Right lobe of liver (tissue), 6 donors: ENCODE measurements at regions not wholly inside any gene's neighbourhood (a gene's known extent, or its start where the extent isn't known, plus 50 kb on each side); places are given as distances from the start of the nearest gene placed in this dataset.
A peak's percentile ranks its signal among the peaks of the same experiment; 100 is the strongest.

Source experiments
- ATAC-seq, 4 donors: fragments of 200-7000 bp; cut with Tn5 transposase; one replicate each; pipeline ENCODE4 v1.9.1; 2020; ENCODE audit warnings: mild to moderate bottlenecking in 4 of 4, moderate library complexity in 4 of 4
- DNase-seq, 3 donors: peaks; one replicate each; pipeline ENCODE4 v3.0.0-alpha.2; 2020
- H3K27ac ChIP-seq, 3 donors: fragments of 200-600 bp; one replicate each; pipeline ENCODE4 v1.8.0; 2022
- H3K27me3 ChIP-seq, 2 donors: fragments of 200-600 bp; one replicate each; pipeline ENCODE4 v1.8.0; 2022
- H3K36me3 ChIP-seq, 4 donors: fragments of 200-600 bp; sonication (generic) in 1 of 4; one replicate each; pipeline versions ENCODE4 v1.5.1 to v1.8.0; 2017 to 2022; ENCODE audit warnings: control low read depth in 1 of 4
- H3K4me1 ChIP-seq, 4 donors: fragments of 200-600 bp; sonication (generic) in 1 of 4; one replicate each; pipeline versions ENCODE4 v1.5.1 to v1.8.0; 2017 to 2022; ENCODE audit warnings: control low read depth in 1 of 4
- H3K4me3 ChIP-seq, 3 donors: fragments of 200-600 bp; one replicate each; pipeline ENCODE4 v1.8.0; 2022
- H3K9me3 ChIP-seq, 4 donors: fragments of 200-600 bp; sonication (generic) in 1 of 4; one replicate each; pipeline versions ENCODE4 v1.5.1 to v1.8.0; 2017 to 2022; ENCODE audit warnings: control low read depth in 1 of 4
- CTCF ChIP-seq, 4 donors: fragments of 200-600 bp in 3 of 4; fragments of 450-650 bp in 1 of 4; IDR thresholded peaks; one replicate each; pipeline versions ENCODE4 v1.5.1 to v1.8.0; 2016 to 2022; ENCODE audit warnings: antibody characterized with exemption in 4 of 4, mild to moderate bottlenecking in 2 of 4
- POLR2A ChIP-seq: fragments of 450-650 bp; IDR thresholded peaks from one replicate; pipeline ENCODE4 v1.6.1; 2017; ENCODE audit warnings: antibody characterized with exemption, mild to moderate bottlenecking
- WGBS: methylation state at CpG from one replicate; pipeline ENCODE4 v1.1.6; 2018; ENCODE audit warnings: low coverage, low lambda C conversion rate; ENCODE audit not compliant: insufficient coverage; ENCODE audit errors: missing lambda C conversion rate; 5-methylcytosine and 5-hydroxymethylcytosine counted together
- intact Hi-C, 2 donors: fragments of 100-400 bp; cut with DNase I; formaldehyde crosslinking; loops; one replicate each; pipeline versions ENCODE4 v1.11.2 to v1.14.1; 2022
- donor health status: DM: no; HTN: yes; CAD: no.
- donor health status: DM: no; HTN: no; CAD: no.
- donor health status: DM: no; HTN: no; CAD: no.
- donor health status: DM: no; HTN: yes; CAD: no.
- donor health status: DM: no; HTN: yes; CAD: no.

GRCh38 chr4:53818104-53818503 is 226.8 kb upstream of the LNX1 start:
- 29% methylated on average over 4 of the region's 5 CpGs for WGBS
- DNase-seq = no peak
- no peaks in the 10 kb centered on the region for H3K27me3 ChIP-seq
- H3K36me3 ChIP-seq = no peaks in the 10 kb centered on the region
- H3K4me1 ChIP-seq = no peaks in the 10 kb centered on the region
- H3K4me3 ChIP-seq = no peak overlapping the region
- TF ChIP-seq POLR2A (no peak), CTCF (IDR thresholded peaks at IDR 0.05) (no peak)
- no peak for ATAC-seq
- H3K27ac ChIP-seq = no peak overlapping the region
- H3K9me3 ChIP-seq = no peaks in the 10 kb centered on the region
- intact Hi-C loops = loop anchor here in 1 of 2 donors (10.0 kb wide), 1 partner anchor 407 kb away; the partner anchor contains the start of gene PDGFRA

GRCh38 chr4:53816561-53816960 is 225.3 kb upstream of the LNX1 start:
- WGBS = 52% methylated on average over 8 of the region's 10 CpGs
- H3K4me1 ChIP-seq = no peaks in the 10 kb centered on the region
- intact Hi-C loops = loop anchor here in 1 of 2 donors (10.0 kb wide), 1 partner anchor 408 kb away; the partner anchor contains the start of gene PDGFRA
- H3K4me3 ChIP-seq = no peak overlapping the region
- H3K27me3 ChIP-seq = no peaks in the 10 kb centered on the region
- ATAC-seq = peak in 2 of 4 donors; percentile 18 to 27
- TF ChIP-seq CTCF (IDR thresholded peaks at IDR 0.05) = no peak
- TF ChIP-seq POLR2A = no peak
- no peak for DNase-seq
- no peaks in the 10 kb centered on the region for H3K9me3 ChIP-seq
- H3K27ac ChIP-seq = no peak overlapping the region
- H3K36me3 ChIP-seq = no peaks in the 10 kb centered on the region

GRCh38 chr4:53815281-53815680 is 224.0 kb upstream of the LNX1 start:
- TF ChIP-seq POLR2A (no peak), CTCF (IDR thresholded peaks at IDR 0.05) (no peak)
- WGBS = 89% methylated on average over 3 of the region's 3 CpGs
- H3K27ac ChIP-seq = no peak overlapping the region

GRCh38 chr4:53813998-53814397 is 222.7 kb upstream of the LNX1 start:
- no peaks in the 10 kb centered on the region for H3K36me3 ChIP-seq
- H3K27me3 ChIP-seq = no peaks in the 10 kb centered on the region
- intact Hi-C loops = loop anchor here in 1 of 2 donors (10.0 kb wide), 1 partner anchor 411 kb away; the partner anchor contains the start of gene PDGFRA
- no peaks in the 10 kb centered on the region for H3K9me3 ChIP-seq
- H3K27ac ChIP-seq = no peak overlapping the region
- no peak for TF ChIP-seq POLR2A
- no peak for TF ChIP-seq CTCF (IDR thresholded peaks at IDR 0.05)
- ATAC-seq (no peak), DNase-seq (no peak)
- H3K4me3 ChIP-seq = no peak overlapping the region
- H3K4me1 ChIP-seq = no peaks in the 10 kb centered on the region
- 88% methylated on average over 4 of the region's 4 CpGs for WGBS

More at GRCh38 chr4:53815281-53815680, 224.0 kb upstream of the LNX1 start:
- Histone ChIP-seq H3K4me3 (no peak overlapping the region), H3K27me3 (no peaks in the 10 kb centered on the region), H3K9me3 (no peaks in the 10 kb centered on the region), H3K4me1 (no peaks in the 10 kb centered on the region), H3K36me3 (no peaks in the 10 kb centered on the region)
- DNase-seq (no peak), ATAC-seq (no peak)
- intact Hi-C loops = loop anchor here in 1 of 2 donors (10.0 kb wide), 1 partner anchor 410 kb away; the partner anchor contains the start of gene PDGFRA
